Kidney (tissue), 13 donors: ENCODE measurements at regions not wholly inside any gene's neighbourhood (a gene's known extent, or its start where the extent isn't known, plus 50 kb on each side); places are given as distances from the start of the nearest gene placed in this dataset.

ENCODE experiments used
- DNase-seq, 5 donors: peaks; one replicate each; pipeline ENCODE4 v3.0.0-alpha.2; 2013 to 2020
- FAIRE-seq: peaks from 2 replicates; lab custom pipeline; 2012; peaks lifted over from hg19 to GRCh38; lab: Jason Lieb, UNC
- H3K27ac ChIP-seq, 2 donors: one replicate each; pipeline ENCODE4 v1.7.0; 2013; ENCODE audit warnings: low read depth in 2 of 2, low read length in 2 of 2, inconsistent platforms in 1 of 2
- H3K27me3 ChIP-seq: one replicate; pipeline ENCODE4 v1.7.1; 2013; ENCODE audit warnings: low read length, inconsistent platforms; ENCODE audit not compliant: control insufficient read depth, insufficient read depth
- H3K36me3 ChIP-seq, 3 donors: one replicate each; pipeline versions ENCODE4 v1.7.0 to v1.7.1; 2013; ENCODE audit warnings: low read length in 3 of 3, control low read depth in 1 of 3, inconsistent platforms in 1 of 3; ENCODE audit not compliant: insufficient read depth in 3 of 3, control insufficient read depth in 2 of 3
- H3K4me1 ChIP-seq, 3 donors: one replicate each; pipeline versions ENCODE4 v1.7.0 to v1.7.1; 2013; ENCODE audit warnings: low read length in 3 of 3, inconsistent platforms in 1 of 3, low read depth in 1 of 3; ENCODE audit not compliant: control insufficient read depth in 2 of 3, insufficient read depth in 2 of 3
- H3K4me3 ChIP-seq, 3 donors: one replicate each; pipeline versions ENCODE4 v1.7.0 to v1.8.1; 2013; ENCODE audit warnings: low read length in 3 of 3, control low read depth in 1 of 3, inconsistent platforms in 1 of 3
- H3K9ac ChIP-seq, 3 donors: one replicate each; pipeline versions ENCODE4 v1.7.0 to v1.7.1; 2013; ENCODE audit warnings: low read length in 3 of 3, control low read depth in 1 of 3, inconsistent platforms in 1 of 3
- H3K9me3 ChIP-seq, 3 donors: one replicate each; pipeline versions ENCODE4 v1.7.0 to v1.7.1; 2013; ENCODE audit warnings: low read length in 3 of 3, control low read depth in 1 of 3, inconsistent platforms in 1 of 3; ENCODE audit not compliant: control insufficient read depth in 2 of 3, insufficient read depth in 1 of 3
- CTCF ChIP-seq: IDR thresholded peaks from 3 replicates; pipeline ENCODE4 v1.5.1; 2012; ENCODE audit warnings: mild to moderate bottlenecking, moderate library complexity, borderline replicate concordance; ENCODE audit not compliant: insufficient read depth; ENCODE audit errors: extremely low read depth
- intact Hi-C: fragments of 100-400 bp; cut with DNase I; formaldehyde crosslinking; loops from one replicate; pipeline ENCODE4 v1.11.1; 2022
- donor health status: control.
- donor health status: control.
- donor health status: control.
- donor health status: control.
- donor health status: control.
- donor health status: DM: yes; HTN: yes; CAD: no.
- donor health status: Normal renal cell carcinoma (clear cell type).

GRCh38 chr2:150003544-150003943 lies 416.0 kb upstream of the MMADHC start:
- H3K4me3 ChIP-seq = no peak overlapping the region
- no peak for TF ChIP-seq CTCF
- H3K27ac ChIP-seq = no peak overlapping the region
- no peak overlapping the region for H3K9ac ChIP-seq
- peaks cover 0 to 5% (median 0%) of the 10 kb centered on the region in 3 donors for H3K9me3 ChIP-seq
- H3K36me3 ChIP-seq = no peaks in the 10 kb centered on the region
- no peaks in the 10 kb centered on the region for H3K4me1 ChIP-seq
- FAIRE-seq (no peak), DNase-seq (no peak)
- H3K27me3 ChIP-seq = no peaks in the 10 kb centered on the region
- intact Hi-C loops = no loop called here

GRCh38 chr2:150001788-150002187 lies 414.2 kb upstream of the MMADHC start:
- H3K9me3 ChIP-seq = peaks cover 0 to 5% (median 0%) of the 10 kb centered on the region in 3 donors

GRCh38 chr2:149996901-149997300 lies 409.3 kb upstream of the MMADHC start:
- intact Hi-C loops = no loop called here
- H3K27ac ChIP-seq = no peak overlapping the region
- no peak for TF ChIP-seq CTCF
- DNase-seq (no peak), FAIRE-seq (no peak)
- H3K9ac ChIP-seq = no peak overlapping the region
- H3K4me1 ChIP-seq = no peaks in the 10 kb centered on the region
- no peak overlapping the region for H3K4me3 ChIP-seq
- no peaks in the 10 kb centered on the region for H3K36me3 ChIP-seq
- H3K27me3 ChIP-seq = no peaks in the 10 kb centered on the region
- H3K9me3 ChIP-seq = peaks cover 0 to 5% (median 0%) of the 10 kb centered on the region in 3 donors

More at GRCh38 chr2:150001788-150002187, 414.2 kb upstream of the MMADHC start:
- DNase-seq (no peak), FAIRE-seq (no peak)
- no peak overlapping the region for H3K9ac ChIP-seq
- no peaks in the 10 kb centered on the region for H3K4me1 ChIP-seq
- intact Hi-C loops = no loop called here
- no peaks in the 10 kb centered on the region for H3K36me3 ChIP-seq
- H3K27me3 ChIP-seq = no peaks in the 10 kb centered on the region
- no peak overlapping the region for H3K27ac ChIP-seq
- TF ChIP-seq CTCF = no peak
- no peak overlapping the region for H3K4me3 ChIP-seq
